Neural progenitor cell (in vitro differentiated cells): ENCODE measurements at regions not wholly inside any gene's neighbourhood (a gene's known extent, or its start where the extent isn't known, plus 50 kb on each side); places are given as distances from the start of the nearest gene placed in this dataset.
"Not testable (repeated sequence)": the region's sequence is repeated elsewhere in the genome, so short reads cannot be mapped to it uniquely, and the experiment has no call there.

Experiments used
- DNase-seq: peaks from one replicate; pipeline ENCODE4 v3.0.0-alpha.2; 2016; ENCODE audit warnings: low spot score
- H2AFZ ChIP-seq: fragments of 200-600 bp; sonication (generic); replicated peaks from 2 replicates; pipeline ENCODE4 v1.6.1; 2016; ENCODE audit warnings: antibody characterized with exemption
- H3F3A ChIP-seq: fragments of 200-600 bp; sonication (generic); 2 replicates; pipeline ENCODE4 v1.6.1; 2016; ENCODE audit warnings: antibody characterized with exemption, low read depth
- H3K27ac ChIP-seq: fragments of 200-600 bp; sonication (generic); 2 replicates; pipeline ENCODE4 v1.5.1; 2016; ENCODE audit warnings: mild to moderate bottlenecking
- H3K27me3 ChIP-seq: fragments of 200-600 bp; sonication (generic); 2 replicates; pipeline ENCODE4 v1.6.1; 2016; ENCODE audit warnings: mild to moderate bottlenecking, moderate library complexity
- H3K36me3 ChIP-seq: fragments of 200-600 bp; sonication (generic); 2 replicates; pipeline ENCODE4 v1.5.1; 2016
- H3K4me1 ChIP-seq: fragments of 200-600 bp; sonication (generic); 2 replicates; pipeline ENCODE4 v1.6.1; 2016; ENCODE audit warnings: mixed run types
- H3K4me2 ChIP-seq: fragments of 200-600 bp; sonication (generic); 2 replicates; pipeline ENCODE4 v1.6.1; 2016
- H3K4me3 ChIP-seq: fragments of 200-600 bp; sonication (generic); 2 replicates; pipeline ENCODE4 v1.5.1; 2016
- H3K79me2 ChIP-seq: fragments of 200-600 bp; sonication (generic); 2 replicates; pipeline ENCODE4 v1.6.1; 2016; ENCODE audit warnings: low read depth
- H3K9ac ChIP-seq: fragments of 200-600 bp; sonication (generic); 2 replicates; pipeline ENCODE4 v1.6.1; 2016
- H3K9me3 ChIP-seq: fragments of 200-600 bp; sonication (generic); 2 replicates; pipeline ENCODE4 v1.5.1; 2016; ENCODE audit warnings: low read depth
- H4K20me1 ChIP-seq: fragments of 200-600 bp; sonication (generic); 2 replicates; pipeline ENCODE4 v1.6.1; 2016; ENCODE audit warnings: low read depth
- H3K27ac Mint-ChIP-seq: 3 replicates; pipeline ENCODE4 v1.8.0; 2021; ENCODE audit warnings: mixed read lengths
- H3K27me3 Mint-ChIP-seq: 2 replicates; pipeline ENCODE4 v1.8.0; 2022; ENCODE audit warnings: low read depth, mild to moderate bottlenecking, inconsistent platforms, moderate library complexity, mixed read lengths; ENCODE audit not compliant: insufficient read depth
- H3K36me3 Mint-ChIP-seq: 3 replicates; pipeline ENCODE4 v1.8.0; 2021; ENCODE audit warnings: mixed read lengths
- H3K4me1 Mint-ChIP-seq: 3 replicates; pipeline ENCODE4 v1.8.0; 2021; ENCODE audit warnings: mixed read lengths
- H3K4me3 Mint-ChIP-seq: 3 replicates; pipeline ENCODE4 v1.8.0; 2021; ENCODE audit warnings: mild to moderate bottlenecking, moderate library complexity, mixed read lengths
- H3K9me3 Mint-ChIP-seq: 3 replicates; pipeline ENCODE4 v1.8.0; 2020; ENCODE audit warnings: mixed read lengths
- CTCF ChIP-seq: fragments of 200-600 bp; sonication (generic); IDR thresholded peaks from 2 replicates; pipeline ENCODE4 v1.5.1; 2017; ENCODE audit warnings: antibody characterized with exemption, mild to moderate bottlenecking
- EZH2 ChIP-seq: fragments of 200-600 bp; sonication (generic); IDR thresholded peaks from 2 replicates; pipeline ENCODE4 v1.6.1; 2017; ENCODE audit warnings: antibody characterized with exemption, mild to moderate bottlenecking, moderate library complexity
- EZH2phosphoT487 ChIP-seq: fragments of 200-600 bp; sonication (generic); IDR thresholded peaks from 2 replicates; pipeline ENCODE4 v1.6.1; 2017; ENCODE audit warnings: antibody characterized with exemption

- peaks cover 3% of the 10 kb centered on the region for H3K4me1 Mint-ChIP-seq
Observed at GRCh38 chr5:15103864-15104263, 232.3 kb upstream of the ANKH start.

GRCh38 chr5:15103130-15103529 lies 231.6 kb upstream of the ANKH start:
- Mint-ChIP-seq H3K27ac (no peak overlapping the region), H3K4me1 (peaks cover 3% of the 10 kb centered on the region), H3K4me3 (no peak overlapping the region), H3K36me3 (no peaks in the 10 kb centered on the region), H3K27me3 (no peaks in the 10 kb centered on the region), H3K9me3 (no peaks in the 10 kb centered on the region)
- Histone ChIP-seq H3K79me2 (no peaks in the 10 kb centered on the region), H3F3A (no peaks in the 10 kb centered on the region), H2AFZ (no peak overlapping the region), H3K4me2 (no peak overlapping the region), H3K4me1 (no peaks in the 10 kb centered on the region), H3K9ac (no peak overlapping the region), H3K9me3 (no peaks in the 10 kb centered on the region), H3K4me3 (no peak overlapping the region), H4K20me1 (no peaks in the 10 kb centered on the region), H3K27ac (no peak overlapping the region), H3K36me3 (no peaks in the 10 kb centered on the region), H3K27me3 (no peaks in the 10 kb centered on the region)
- no peak for TF ChIP-seq EZH2phosphoT487
- TF ChIP-seq CTCF, result no peak
- TF ChIP-seq EZH2, result no peak
- no peak for DNase-seq

More at GRCh38 chr5:15103864-15104263, 232.3 kb upstream of the ANKH start:
- no peaks in the 10 kb centered on the region for H3K4me1 ChIP-seq
- no peak overlapping the region for H3K9ac ChIP-seq
- DNase-seq, result no peak
- H3K27ac Mint-ChIP-seq, result no peak overlapping the region
- H3K9me3 ChIP-seq, result no peaks in the 10 kb centered on the region
- H3K4me3 Mint-ChIP-seq, result no peak overlapping the region
- no peaks in the 10 kb centered on the region for H3K27me3 ChIP-seq
- no peaks in the 10 kb centered on the region for H4K20me1 ChIP-seq
- TF ChIP-seq EZH2phosphoT487 (no peak), CTCF (no peak), EZH2 (no peak)
- H3K4me3 ChIP-seq, result no peak overlapping the region
- H3F3A ChIP-seq, result no peaks in the 10 kb centered on the region
- no peaks in the 10 kb centered on the region for H3K9me3 Mint-ChIP-seq
- H2AFZ ChIP-seq, result no peak overlapping the region
- H3K79me2 ChIP-seq, result no peaks in the 10 kb centered on the region
- no peak overlapping the region for H3K4me2 ChIP-seq
- no peak overlapping the region for H3K27ac ChIP-seq
- no peaks in the 10 kb centered on the region for H3K36me3 ChIP-seq
- no peaks in the 10 kb centered on the region for H3K36me3 Mint-ChIP-seq
- peaks cover 3% of the 10 kb centered on the region for H3K27me3 Mint-ChIP-seq

- H3K27ac ChIP-seq, result no peak overlapping the region
- H3K9me3 Mint-ChIP-seq, result peaks cover 4% of the 10 kb centered on the region
- H3K4me2 ChIP-seq, result no peak overlapping the region
- no peaks in the 10 kb centered on the region for H3K36me3 Mint-ChIP-seq
- H3K36me3 ChIP-seq, result no peaks in the 10 kb centered on the region
- TF ChIP-seq CTCF (no peak), EZH2 (no peak), EZH2phosphoT487 (no peak)
- no peaks in the 10 kb centered on the region for H3K27me3 ChIP-seq
- H3K9ac ChIP-seq, result no peak overlapping the region
- no peak overlapping the region for H3K27ac Mint-ChIP-seq
- H3K4me3 ChIP-seq, result no peak overlapping the region
- no peaks in the 10 kb centered on the region for H4K20me1 ChIP-seq
- H3K4me1 Mint-ChIP-seq, result no peaks in the 10 kb centered on the region
- H3K4me1 ChIP-seq, result no peaks in the 10 kb centered on the region
- H3F3A ChIP-seq, result no peaks in the 10 kb centered on the region
- no peak overlapping the region for H2AFZ ChIP-seq
- no peaks in the 10 kb centered on the region for H3K9me3 ChIP-seq
- no peaks in the 10 kb centered on the region for H3K79me2 ChIP-seq
- no peak for DNase-seq
- no peak overlapping the region for H3K4me3 Mint-ChIP-seq
- peaks cover 4% of the 10 kb centered on the region for H3K27me3 Mint-ChIP-seq
Observed at GRCh38 chr5:15097552-15097951, 226.0 kb upstream of the ANKH start.

GRCh38 chr5:15096686-15097085 lies 225.1 kb upstream of the ANKH start:
- H3K4me3 ChIP-seq, H3F3A ChIP-seq, H3K4me1 ChIP-seq, H3K27me3 Mint-ChIP-seq, H3K27ac ChIP-seq, H2AFZ ChIP-seq, H3K9me3 Mint-ChIP-seq, H3K27me3 ChIP-seq, H3K36me3 Mint-ChIP-seq, H3K4me3 Mint-ChIP-seq, DNase-seq, H3K4me1 Mint-ChIP-seq, H4K20me1 ChIP-seq, H3K27ac Mint-ChIP-seq, H3K4me2 ChIP-seq, H3K36me3 ChIP-seq, H3K9ac ChIP-seq, H3K9me3 ChIP-seq, H3K79me2 ChIP-seq: not testable (repeated sequence)
